ENCODE measurements at regions not wholly inside any gene's neighbourhood (a gene's known extent, or its start where the extent isn't known, plus 50 kb on each side); places are given as distances from the start of the nearest gene placed in this dataset.

DNA sequence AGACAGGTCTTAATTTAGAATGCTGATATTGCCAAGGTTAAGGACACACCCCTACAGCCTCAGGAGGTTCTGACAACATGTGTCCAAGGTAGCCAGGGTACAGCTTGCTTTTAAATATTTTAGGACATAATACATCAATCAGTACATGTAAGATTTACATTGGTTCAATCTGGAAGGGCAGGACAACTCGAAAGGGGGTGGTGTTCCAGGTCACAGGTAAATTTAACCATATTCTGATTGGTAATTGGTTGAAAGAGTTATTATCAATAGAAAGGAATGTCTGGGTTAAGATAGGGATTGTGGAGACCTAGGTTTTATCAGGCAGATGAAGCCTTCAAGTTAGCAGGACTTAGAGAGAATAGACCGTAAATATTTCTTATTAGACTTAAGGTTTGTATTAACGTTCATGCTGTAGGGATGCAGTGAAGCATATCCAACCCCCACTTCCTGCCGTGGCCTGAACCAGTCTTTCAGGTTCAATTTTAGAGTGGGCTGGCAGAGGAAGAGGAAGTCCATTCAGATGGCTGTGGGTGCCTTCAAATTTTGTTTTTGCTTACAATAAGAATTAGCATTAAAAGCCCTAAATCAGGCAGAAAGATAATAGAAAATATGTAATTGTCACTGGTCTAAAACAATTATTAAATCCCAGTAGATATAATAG, 136.5 kb upstream of the GALNTL6 start:
- DNase-seq (no peak), ATAC-seq (no peak)
- H3K36me3 ChIP-seq: no peaks in the 10 kb centered on the region
- no peaks in the 10 kb centered on the region for H3K27me3 ChIP-seq
- no peaks in the 10 kb centered on the region for H3K4me1 ChIP-seq
- H3K9me3 ChIP-seq: no peaks in the 10 kb centered on the region
- no peak overlapping the region for H3K4me3 ChIP-seq
- no peak overlapping the region for H3K27ac ChIP-seq
- TF ChIP-seq, protein P1, sequence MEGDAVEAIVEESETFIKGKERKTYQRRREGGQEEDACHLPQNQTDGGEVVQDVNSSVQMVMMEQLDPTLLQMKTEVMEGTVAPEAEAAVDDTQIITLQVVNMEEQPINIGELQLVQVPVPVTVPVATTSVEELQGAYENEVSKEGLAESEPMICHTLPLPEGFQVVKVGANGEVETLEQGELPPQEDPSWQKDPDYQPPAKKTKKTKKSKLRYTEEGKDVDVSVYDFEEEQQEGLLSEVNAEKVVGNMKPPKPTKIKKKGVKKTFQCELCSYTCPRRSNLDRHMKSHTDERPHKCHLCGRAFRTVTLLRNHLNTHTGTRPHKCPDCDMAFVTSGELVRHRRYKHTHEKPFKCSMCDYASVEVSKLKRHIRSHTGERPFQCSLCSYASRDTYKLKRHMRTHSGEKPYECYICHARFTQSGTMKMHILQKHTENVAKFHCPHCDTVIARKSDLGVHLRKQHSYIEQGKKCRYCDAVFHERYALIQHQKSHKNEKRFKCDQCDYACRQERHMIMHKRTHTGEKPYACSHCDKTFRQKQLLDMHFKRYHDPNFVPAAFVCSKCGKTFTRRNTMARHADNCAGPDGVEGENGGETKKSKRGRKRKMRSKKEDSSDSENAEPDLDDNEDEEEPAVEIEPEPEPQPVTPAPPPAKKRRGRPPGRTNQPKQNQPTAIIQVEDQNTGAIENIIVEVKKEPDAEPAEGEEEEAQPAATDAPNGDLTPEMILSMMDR (IDR thresholded peaks at IDR 0.05): no peak
- intact Hi-C loops (cut with DNase I): no loop called here
- 57 to 66% methylated on average over 4 of the region's 4 CpGs for WGBS, 2 donors

DNA sequence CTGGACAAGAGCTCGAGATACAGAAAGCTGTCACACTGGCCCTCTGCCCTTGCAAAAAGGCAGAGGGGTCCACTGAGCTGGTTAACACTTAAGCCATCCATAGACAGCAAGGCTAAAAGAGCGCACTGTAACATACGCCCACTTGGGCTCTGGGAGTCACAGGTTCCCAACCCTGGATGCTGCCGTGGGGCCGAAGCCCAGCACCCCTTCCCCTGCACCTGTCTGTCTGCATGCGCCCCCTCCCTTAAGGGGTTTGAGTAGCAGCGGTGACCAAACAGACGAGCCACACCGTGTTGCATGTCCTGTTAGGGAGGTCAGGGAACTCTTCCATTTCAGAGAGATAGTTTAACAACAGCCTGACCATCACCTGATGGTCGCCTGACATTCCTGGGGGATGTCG, 138.4 kb upstream of the GALNTL6 start:
- TF ChIP-seq, protein P1 (IDR thresholded peaks at IDR 0.05): no peak
- Histone ChIP-seq H3K27ac (no peak overlapping the region), H3K27me3 (no peaks in the 10 kb centered on the region), H3K4me3 (no peak overlapping the region), H3K4me1 (no peaks in the 10 kb centered on the region), H3K36me3 (no peaks in the 10 kb centered on the region), H3K9me3 (no peaks in the 10 kb centered on the region)
- WGBS, 2 donors: 88 to 93% methylated on average over 11 of the region's 11 CpGs
- DNase-seq (no peak), ATAC-seq (no peak)
- intact Hi-C loops (cut with DNase I): no loop called here

DNA sequence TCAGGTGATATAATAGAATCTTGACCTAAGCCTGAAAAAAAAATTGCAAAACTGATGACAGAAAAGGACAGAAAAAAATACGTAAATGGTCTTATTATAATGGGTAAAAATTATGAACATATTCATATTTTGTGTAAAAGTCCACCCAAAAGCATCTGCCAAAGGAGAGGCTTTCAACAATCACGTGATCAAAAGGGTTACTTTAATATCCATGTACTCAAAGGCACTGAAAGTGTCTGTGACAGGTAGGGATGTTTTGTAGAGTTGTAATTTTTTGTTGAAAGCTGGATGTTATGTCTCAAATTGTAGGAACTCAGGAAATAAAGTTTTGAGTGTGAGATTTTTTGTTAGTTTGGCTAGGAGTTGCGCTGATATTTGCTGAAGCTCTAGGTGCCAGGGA, 144.8 kb upstream of the GALNTL6 start:
- intact Hi-C loops (cut with DNase I): no loop called here
- Histone ChIP-seq H3K27ac (no peak overlapping the region), H3K36me3 (no peaks in the 10 kb centered on the region), H3K27me3 (no peaks in the 10 kb centered on the region), H3K9me3 (no peaks in the 10 kb centered on the region), H3K4me3 (no peak overlapping the region), H3K4me1 (peaks cover 0 to 4% (median 0%) of the 10 kb centered on the region in 9 donors)
- TF ChIP-seq, protein P1 (IDR thresholded peaks at IDR 0.05): no peak
- WGBS, 2 donors: 83 to 84% methylated on average over 3 of the region's 3 CpGs
- ATAC-seq (no peak), DNase-seq (no peak)

DNA sequence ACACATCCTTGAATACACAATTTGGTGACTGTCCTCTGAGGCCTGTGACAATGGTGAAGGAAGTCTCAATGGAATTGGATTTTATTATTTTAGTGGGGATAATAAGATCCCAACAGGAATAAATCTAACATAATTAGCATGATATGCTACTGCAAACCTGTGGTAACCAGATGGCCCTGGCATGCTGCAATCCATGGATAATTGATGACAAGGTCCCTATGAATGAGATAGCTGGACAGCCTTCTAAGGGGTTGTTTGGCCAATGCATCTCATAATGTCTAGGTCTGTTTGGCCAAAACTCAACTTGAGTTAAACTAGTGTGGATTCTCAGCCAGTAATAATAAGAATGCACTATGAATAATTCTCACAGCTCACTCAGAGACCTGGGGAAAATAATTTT, 145.3 kb upstream of the GALNTL6 start:
- H3K9me3 ChIP-seq: no peaks in the 10 kb centered on the region
- TF ChIP-seq, protein P1 (IDR thresholded peaks at IDR 0.05): no peak
- intact Hi-C loops (cut with DNase I): no loop called here
- ATAC-seq (no peak), DNase-seq (no peak)
- H3K27me3 ChIP-seq: no peaks in the 10 kb centered on the region
- no peak overlapping the region for H3K27ac ChIP-seq
- H3K36me3 ChIP-seq: no peaks in the 10 kb centered on the region
- no peak overlapping the region for H3K4me3 ChIP-seq
- H3K4me1 ChIP-seq: peaks cover 0 to 4% (median 0%) of the 10 kb centered on the region in 9 donors

All from heart right ventricle (tissue), 16 donors.